ENCODE measurements at regions not wholly inside any gene's neighbourhood (a gene's known extent, or its start where the extent isn't known, plus 50 kb on each side); places are given as distances from the start of the nearest gene placed in this dataset.

DNA sequence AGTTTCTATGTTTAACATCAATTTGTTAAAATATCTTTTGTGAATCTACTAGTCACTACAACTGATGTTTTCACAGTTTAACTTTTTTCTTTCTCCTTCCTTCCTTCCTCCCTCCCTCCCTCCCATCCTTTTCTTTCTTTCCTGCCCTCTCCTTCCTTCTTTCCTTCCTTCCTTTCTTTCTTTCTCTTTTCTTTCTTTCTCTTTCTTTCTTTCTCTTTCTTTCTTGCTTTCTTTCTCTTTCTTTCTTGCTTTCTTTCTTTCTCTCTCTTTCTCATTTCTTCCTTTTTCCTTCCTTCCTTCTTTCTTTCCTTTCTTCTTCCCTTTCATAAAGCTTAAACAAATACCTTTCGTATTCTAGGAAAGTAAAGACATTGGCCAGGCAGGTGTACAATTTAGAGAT is 2083.0 kb upstream of the CELF4 start:
- no peak for TF ChIP-seq JUND (IDR thresholded peaks at IDR 0.05; ENCODE audit: low read length)
- no peak for TF ChIP-seq EZH2 (IDR thresholded peaks at IDR 0.05; ENCODE audit: low read depth, low read length, severe bottlenecking)
- TF ChIP-seq, protein P1, sequence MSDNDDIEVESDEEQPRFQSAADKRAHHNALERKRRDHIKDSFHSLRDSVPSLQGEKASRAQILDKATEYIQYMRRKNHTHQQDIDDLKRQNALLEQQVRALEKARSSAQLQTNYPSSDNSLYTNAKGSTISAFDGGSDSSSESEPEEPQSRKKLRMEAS (IDR thresholded peaks at IDR 0.05), result no peak
- TF ChIP-seq CBX5 (IDR thresholded peaks at IDR 0.05; ENCODE audit: low read depth, low read length), result no peak
- TF ChIP-seq, protein P2, sequence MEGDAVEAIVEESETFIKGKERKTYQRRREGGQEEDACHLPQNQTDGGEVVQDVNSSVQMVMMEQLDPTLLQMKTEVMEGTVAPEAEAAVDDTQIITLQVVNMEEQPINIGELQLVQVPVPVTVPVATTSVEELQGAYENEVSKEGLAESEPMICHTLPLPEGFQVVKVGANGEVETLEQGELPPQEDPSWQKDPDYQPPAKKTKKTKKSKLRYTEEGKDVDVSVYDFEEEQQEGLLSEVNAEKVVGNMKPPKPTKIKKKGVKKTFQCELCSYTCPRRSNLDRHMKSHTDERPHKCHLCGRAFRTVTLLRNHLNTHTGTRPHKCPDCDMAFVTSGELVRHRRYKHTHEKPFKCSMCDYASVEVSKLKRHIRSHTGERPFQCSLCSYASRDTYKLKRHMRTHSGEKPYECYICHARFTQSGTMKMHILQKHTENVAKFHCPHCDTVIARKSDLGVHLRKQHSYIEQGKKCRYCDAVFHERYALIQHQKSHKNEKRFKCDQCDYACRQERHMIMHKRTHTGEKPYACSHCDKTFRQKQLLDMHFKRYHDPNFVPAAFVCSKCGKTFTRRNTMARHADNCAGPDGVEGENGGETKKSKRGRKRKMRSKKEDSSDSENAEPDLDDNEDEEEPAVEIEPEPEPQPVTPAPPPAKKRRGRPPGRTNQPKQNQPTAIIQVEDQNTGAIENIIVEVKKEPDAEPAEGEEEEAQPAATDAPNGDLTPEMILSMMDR (IDR thresholded peaks at IDR 0.05; ENCODE audit: control extremely low read depth in 1 of 3, insufficient read depth in 1 of 3, low read depth in 1 of 3, low read length in 3 of 3), result no peak
- TF ChIP-seq TAF1 (IDR thresholded peaks at IDR 0.05; ENCODE audit: low read depth, low read length), result no peak
- no peak for TF ChIP-seq SIN3A (conservative IDR thresholded peaks at IDR 0.05 in 1 of 2, IDR thresholded peaks at IDR 0.05 in 1 of 2; ENCODE audit: low read depth in 1 of 2, low read length in 2 of 2)
- TF ChIP-seq SP1 (IDR thresholded peaks at IDR 0.05; ENCODE audit: low read depth, low read length), result no peak
- TF ChIP-seq POLR2AphosphoS5 (IDR thresholded peaks at IDR 0.05; ENCODE audit: low read depth, low read length), result no peak
- no peak for TF ChIP-seq BRCA1 (IDR thresholded peaks at IDR 0.05; ENCODE audit: low read depth, low read length)
- TF ChIP-seq SP4 (IDR thresholded peaks at IDR 0.05; ENCODE audit: low read length), result no peak
- no peak for TF ChIP-seq POLR2A (IDR thresholded peaks at IDR 0.05; ENCODE audit: control extremely low read depth in 1 of 2, low read depth in 2 of 2, low read length in 2 of 2)
- no peak for TF ChIP-seq ZNF274 (IDR thresholded peaks at IDR 0.05; ENCODE audit: borderline replicate concordance, extremely low read depth, low read length)
- no peak for TF ChIP-seq MAFK (IDR thresholded peaks at IDR 0.05; ENCODE audit: low read depth, low read length)

Data from H1 (cell line).